COLO829 (cell line): ENCODE measurements at regions not wholly inside any gene's neighbourhood (a gene's known extent, or its start where the extent isn't known, plus 50 kb on each side); places are given as distances from the start of the nearest gene placed in this dataset.
"Not testable (repeated sequence)": the region's sequence is repeated elsewhere in the genome, so short reads cannot be mapped to it uniquely, and the experiment has no call there.

Experiments used
- DNase-seq: peaks from one replicate; pipeline ENCODE4 v3.0.0; 2012; ENCODE audit warnings: low spot score

DNA sequence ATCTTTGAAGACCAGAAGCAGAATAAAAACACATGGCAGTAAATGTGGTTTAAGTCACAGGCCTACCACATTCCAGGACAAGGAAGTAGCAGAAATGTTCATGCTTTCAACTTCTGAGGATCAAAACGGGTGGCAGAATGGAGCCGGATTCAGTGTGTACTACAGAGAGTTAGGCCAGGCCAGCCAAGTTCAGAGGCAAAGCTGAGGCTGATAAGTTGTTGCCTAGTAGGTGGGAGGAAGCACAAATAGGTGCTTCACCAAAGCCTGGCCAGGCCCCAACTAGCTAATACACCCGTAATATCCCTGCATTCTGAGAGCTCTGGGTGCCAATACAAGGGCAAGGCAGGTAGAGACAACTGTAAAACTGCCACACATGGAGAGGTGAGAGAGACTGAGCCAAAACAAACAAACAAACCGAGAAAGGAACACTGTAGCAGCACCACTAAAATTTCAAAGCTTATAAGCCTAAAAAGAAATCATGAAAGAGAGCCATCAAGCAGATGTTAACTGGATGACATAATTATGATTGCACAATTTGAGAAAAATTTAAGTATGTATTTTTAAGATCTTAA is 156.4 kb upstream of the CBLB start:
- DNase-seq = no peak

GRCh38 chr3:106029954-106030626 is 161.3 kb upstream of the CBLB start:
- DNase-seq = no peak

DNA sequence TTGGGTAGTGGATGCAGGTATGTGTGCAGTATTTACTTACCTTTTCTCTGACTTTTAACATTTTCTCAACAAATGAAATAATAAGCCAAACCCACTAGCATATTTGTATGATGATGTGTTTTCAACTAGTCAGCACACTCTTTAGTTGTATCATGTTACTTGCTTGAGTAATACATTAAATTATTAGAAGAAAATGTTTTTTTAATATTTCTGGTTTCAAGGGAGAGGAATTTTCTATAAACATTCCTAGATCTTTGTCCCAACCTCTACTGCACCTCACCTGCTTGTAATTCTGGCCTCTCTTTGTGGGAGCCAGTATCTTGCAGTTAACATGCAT is 161.8 kb upstream of the CBLB start:
- DNase-seq = no peak

DNA sequence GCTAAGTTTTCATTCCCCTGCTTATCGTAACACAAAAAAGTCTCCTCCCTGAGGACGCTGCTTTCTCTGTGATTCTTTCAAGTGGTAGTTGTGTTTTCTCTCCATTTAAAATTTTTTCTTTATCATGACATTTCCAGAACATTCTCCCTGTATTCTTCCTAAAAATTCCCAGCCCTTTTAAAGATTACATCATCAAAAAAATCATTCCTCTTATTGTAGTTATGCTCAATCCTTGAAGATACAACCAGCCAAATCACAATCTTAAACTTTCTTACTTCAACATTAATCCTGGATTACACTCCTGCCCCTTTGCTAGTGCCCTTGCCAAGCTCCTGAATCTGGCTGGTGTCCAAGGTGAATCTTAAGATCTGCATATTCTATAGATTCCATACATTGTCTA is 163.7 kb upstream of the CBLB start:
- no peak for DNase-seq

DNA sequence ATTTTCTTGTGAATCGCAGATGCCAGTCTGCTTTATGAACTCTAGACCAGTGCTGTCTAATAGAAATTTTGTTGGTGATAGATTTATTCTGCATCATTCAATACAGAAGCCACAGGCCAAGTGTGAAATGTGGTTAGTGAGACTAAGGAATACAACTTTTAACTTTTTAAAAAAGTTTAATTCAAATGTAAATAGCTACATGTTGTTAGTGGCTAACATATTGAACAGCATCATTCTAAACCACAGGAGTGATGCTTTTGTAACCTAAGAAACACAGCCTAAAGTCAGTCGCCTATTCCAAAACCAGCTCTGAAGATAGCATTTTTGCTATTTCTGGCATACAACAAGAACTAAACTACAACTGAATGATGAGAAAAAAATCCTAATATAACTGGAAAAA is 164.8 kb upstream of the CBLB start:
- DNase-seq = no peak

GRCh38 chr3:106034313-106034712 is 165.5 kb upstream of the CBLB start:
- DNase-seq = no peak

DNA sequence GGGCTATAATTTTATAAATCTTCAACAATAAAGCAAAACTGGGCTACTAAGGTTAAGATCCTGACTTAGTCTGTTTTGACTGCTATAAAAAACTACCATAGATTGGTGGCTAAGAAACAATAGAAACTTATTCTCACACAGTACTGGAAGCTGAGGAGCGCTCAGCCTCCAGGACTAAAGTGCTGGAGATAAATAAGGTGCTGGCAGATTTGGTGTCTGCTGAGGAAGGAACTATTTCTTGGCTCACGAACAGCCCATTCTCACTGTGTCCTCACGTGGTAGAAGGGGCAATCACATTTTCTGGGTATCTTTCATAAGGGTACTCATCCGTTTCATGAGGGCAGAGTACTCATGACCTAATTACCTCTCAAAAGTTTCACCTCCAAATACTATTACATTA is 166.8 kb upstream of the CBLB start:
- no peak for DNase-seq

GRCh38 chr3:106036696-106037095 is 167.9 kb upstream of the CBLB start:
- DNase-seq = no peak

GRCh38 chr3:106047221-106047620 is 178.4 kb upstream of the CBLB start:
- DNase-seq = no peak

- no peak for DNase-seq
These were observed 180.2 kb upstream of the CBLB start for GRCh38 chr3:106048946-106049481.

DNA sequence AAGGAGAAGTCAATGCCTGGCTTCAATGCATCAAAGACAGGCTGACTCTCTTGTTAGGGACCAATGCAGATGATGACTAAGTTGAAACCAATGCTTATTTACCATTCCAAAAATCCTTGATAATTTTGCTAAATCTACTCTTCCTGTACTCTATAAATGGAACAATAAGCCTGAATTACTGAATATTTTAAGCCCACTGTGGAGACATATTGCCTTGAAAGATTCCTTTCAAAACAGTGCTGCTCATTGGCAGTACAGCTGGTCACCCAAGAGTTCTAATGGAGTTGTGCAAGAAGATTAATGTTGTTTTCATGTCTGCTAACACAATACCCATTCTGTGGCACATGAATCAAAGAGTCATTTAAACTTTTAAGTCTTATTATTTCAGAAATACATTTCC is 181.0 kb upstream of the CBLB start:
- peak; percentile 52 for DNase-seq

DNA sequence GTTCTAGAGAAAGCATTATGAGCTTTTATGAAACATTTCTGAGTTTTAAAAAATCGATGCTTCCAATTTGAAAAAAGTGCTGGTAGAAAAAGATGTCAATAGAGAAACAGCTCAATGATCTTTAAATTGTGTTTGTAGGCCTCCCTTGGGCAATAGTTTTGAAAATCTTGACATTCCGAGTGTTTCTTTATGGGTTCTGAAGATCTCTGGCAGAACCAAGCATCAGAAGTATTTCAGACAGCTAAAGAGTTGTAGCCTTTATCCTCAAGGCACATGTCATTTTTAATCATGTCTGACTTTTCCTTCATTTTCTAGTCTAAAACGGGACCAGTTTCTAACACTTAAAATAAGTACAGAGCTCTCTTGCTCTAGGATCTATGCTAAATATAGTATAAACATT is 188.1 kb upstream of the CBLB start:
- no peak for DNase-seq

- no peak for DNase-seq
These were observed 189.7 kb upstream of the CBLB start for GRCh38 chr3:106058475-106058874.

DNA sequence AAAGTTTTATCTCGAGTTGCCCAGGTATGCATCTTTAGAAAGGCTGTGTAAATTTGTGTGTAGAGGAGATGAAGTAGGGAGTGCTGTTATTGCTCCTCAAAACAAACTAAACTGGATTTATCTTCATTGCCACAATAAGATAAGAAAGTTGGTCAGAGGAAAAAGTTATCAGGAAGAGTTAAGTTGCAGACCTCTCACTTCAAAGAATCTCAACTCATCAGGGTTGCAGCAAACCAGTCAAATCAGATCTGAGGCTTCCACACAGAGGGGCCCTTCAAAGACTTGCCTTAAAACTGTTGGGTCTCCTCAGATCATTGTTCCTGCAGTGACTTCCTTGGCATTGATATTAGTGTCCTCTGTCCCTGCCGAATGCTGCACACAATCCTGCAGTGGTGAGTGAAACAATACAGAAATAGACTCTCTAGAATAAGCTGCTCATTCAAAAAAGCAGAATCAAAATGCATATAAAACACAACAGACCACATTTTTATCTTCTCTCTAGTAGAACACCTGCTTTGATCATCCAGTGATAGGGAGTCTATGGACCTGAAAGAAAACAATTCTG is 191.2 kb upstream of the CBLB start:
- DNase-seq = no peak

GRCh38 chr3:106063909-106064308 is 195.1 kb upstream of the CBLB start:
- DNase-seq = no peak

GRCh38 chr3:106065831-106066230 is 197.0 kb upstream of the CBLB start:
- no peak for DNase-seq

DNA sequence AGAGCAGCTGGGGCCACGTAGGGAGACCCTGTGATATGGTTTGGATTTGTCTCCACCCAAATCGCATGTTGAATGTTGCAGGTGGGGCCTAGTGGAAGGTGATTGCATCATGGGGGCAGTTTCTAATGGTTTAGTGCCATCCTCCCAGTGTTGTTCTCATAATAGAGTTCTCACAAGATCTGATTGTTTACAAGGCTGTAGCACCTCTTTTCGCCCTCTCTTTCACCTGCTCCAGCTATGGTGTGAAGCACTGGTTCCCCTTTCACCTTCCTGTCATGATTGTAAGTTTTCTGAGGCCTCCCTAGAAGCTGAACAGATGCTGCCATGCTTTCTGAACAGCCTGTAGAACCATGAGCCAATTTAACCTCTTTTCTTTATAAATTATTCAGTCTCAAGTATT is 198.9 kb upstream of the CBLB start:
- no peak for DNase-seq

- no peak for DNase-seq
These were observed 199.6 kb upstream of the CBLB start for GRCh38 chr3:106068381-106068780.

GRCh38 chr3:106068795-106069194 is 200.0 kb upstream of the CBLB start:
- no peak for DNase-seq

GRCh38 chr3:106070187-106070586 is 201.4 kb upstream of the CBLB start:
- DNase-seq = no peak

DNA sequence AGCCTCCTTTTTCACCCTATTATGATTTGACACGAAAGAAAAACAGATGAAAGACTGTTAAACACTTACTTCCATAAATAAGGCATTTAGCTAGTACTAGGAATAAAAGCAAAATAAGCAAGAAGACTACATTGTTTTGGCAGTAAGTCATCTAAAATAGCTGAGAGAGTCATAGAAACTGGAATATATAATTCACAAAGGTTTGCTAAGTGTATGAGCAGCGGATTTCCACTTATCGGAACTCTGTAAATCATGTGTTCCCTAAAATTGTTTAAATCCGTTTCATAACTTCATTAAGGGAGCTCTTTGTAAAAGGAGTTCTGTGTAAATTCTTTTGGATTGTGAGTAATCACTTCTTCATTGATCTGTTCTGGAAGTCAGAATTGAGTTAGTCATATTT is 202.5 kb upstream of the CBLB start:
- peak; percentile 72 for DNase-seq

DNA sequence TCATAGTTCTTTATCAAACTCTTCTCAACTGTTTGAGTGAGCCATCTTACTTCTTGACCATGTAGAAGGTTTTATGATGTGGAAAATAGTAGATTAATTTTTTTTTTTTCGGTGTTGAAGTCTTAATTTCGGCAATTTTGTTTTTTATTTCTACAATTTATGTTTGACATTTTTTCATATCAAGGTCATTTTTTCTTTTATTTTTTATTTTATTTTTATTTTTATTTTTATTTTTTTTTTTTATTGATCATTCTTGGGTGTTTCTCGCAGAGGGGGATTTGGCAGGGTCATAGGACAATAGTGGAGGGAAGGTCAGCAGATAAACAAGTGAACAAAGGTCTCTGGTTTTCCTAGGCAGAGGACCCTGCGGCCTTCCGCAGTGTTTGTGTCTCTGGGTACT is 203.8 kb upstream of the CBLB start:
- DNase-seq = not testable (repeated sequence)

DNA sequence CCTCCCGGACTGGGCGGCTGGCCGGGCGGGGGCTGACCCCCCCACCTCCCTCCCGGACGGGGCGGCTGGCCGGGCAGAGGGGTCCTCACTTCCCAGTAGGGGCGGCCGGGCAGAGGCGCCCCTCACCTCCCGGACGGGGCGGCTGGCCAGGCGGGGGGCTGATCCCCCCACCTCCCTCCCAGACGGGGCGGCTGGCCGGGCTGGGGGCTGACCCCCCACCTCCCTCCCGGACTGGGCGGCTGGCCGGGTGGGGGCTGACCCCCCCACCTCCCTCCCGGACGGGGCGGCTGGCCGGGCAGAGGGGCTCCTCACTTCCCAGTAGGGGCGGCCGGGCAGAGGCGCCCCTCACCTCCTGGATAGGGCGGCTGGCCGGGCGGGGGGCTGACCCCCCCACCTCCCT is 205.0 kb upstream of the CBLB start:
- DNase-seq = not testable (repeated sequence)

DNA sequence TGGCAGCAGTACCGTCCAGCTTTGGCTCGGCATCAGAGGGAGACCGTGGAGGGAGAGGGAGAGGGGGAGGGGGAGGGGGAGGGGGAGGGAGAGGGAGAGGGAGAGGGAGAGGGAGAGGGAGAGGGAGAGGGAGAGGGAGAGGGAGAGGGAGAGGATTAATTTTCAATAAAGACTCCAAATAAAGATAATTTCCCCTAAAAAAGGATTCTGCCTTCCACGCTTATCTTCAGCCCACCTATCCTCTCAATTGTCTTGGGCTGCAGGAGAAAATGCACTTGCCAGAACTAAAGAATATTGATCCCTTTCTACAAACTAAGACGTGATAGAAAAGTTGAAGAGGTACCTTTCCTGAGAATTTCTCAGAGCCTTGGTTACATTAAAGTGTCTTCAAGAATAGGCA is 206.9 kb upstream of the CBLB start:
- DNase-seq = not testable (repeated sequence)
